ENCODE measurements at regions not wholly inside any gene's neighbourhood (a gene's known extent, or its start where the extent isn't known, plus 50 kb on each side); places are given as distances from the start of the nearest gene placed in this dataset.

- DNase-seq = peak; percentile 53
- H3K4me1 Mint-ChIP-seq = peaks cover 2% of the 10 kb centered on the region
- no peak for TF ChIP-seq CTCF (conservative IDR thresholded peaks at IDR 0.05)
- no peaks in the 10 kb centered on the region for H3K4me1 ChIP-seq (ENCODE audit: control insufficient read depth, insufficient read depth, low read length)
- no peak overlapping the region for H3K27ac Mint-ChIP-seq
- no peak overlapping the region for H3K4me3 Mint-ChIP-seq
- H3K36me3 Mint-ChIP-seq (ENCODE audit: low read depth) = no peaks in the 10 kb centered on the region
- no peaks in the 10 kb centered on the region for H3K36me3 ChIP-seq (ENCODE audit: control insufficient read depth, insufficient read depth, low read length)
- WGBS, 2 experiments (ENCODE audit: insufficient coverage in 1 of 2, insufficient read length in 1 of 2) = 53 to 73% methylated on average over 3 to 5 of the region's 5 CpGs
- no peak overlapping the region for H3K27ac ChIP-seq (ENCODE audit: low read depth, low read length)
- H3K27me3 Mint-ChIP-seq (ENCODE audit: insufficient read depth) = no peaks in the 10 kb centered on the region
- H3K4me3 ChIP-seq (ENCODE audit: low read length) = no peak overlapping the region
- H3K9me3 Mint-ChIP-seq = no peaks in the 10 kb centered on the region
- H3K9me3 ChIP-seq (ENCODE audit: control insufficient read depth, low read length) = no peaks in the 10 kb centered on the region
- H3K9ac ChIP-seq (ENCODE audit: extremely low read depth, low read length, poor library complexity, severe bottlenecking) = no peak overlapping the region
- H3K27me3 ChIP-seq (ENCODE audit: control insufficient read depth, insufficient read depth, low read length, poor library complexity, severe bottlenecking) = no peaks in the 10 kb centered on the region
Measured at GRCh38 chr4:105061136-105061696, 85.5 kb upstream of the TET2 start.

- Histone ChIP-seq H3K4me1 (ENCODE audit: control insufficient read depth, insufficient read depth, low read length) (no peaks in the 10 kb centered on the region), H3K9me3 (ENCODE audit: control insufficient read depth, low read length) (no peaks in the 10 kb centered on the region), H3K9ac (ENCODE audit: extremely low read depth, low read length, poor library complexity, severe bottlenecking) (no peak overlapping the region), H3K36me3 (ENCODE audit: control insufficient read depth, insufficient read depth, low read length) (no peaks in the 10 kb centered on the region), H3K27me3 (ENCODE audit: control insufficient read depth, insufficient read depth, low read length, poor library complexity, severe bottlenecking) (no peaks in the 10 kb centered on the region), H3K4me3 (ENCODE audit: low read length) (no peak overlapping the region), H3K27ac (ENCODE audit: low read depth, low read length) (no peak overlapping the region)
- Mint-ChIP-seq H3K36me3 (ENCODE audit: low read depth) (no peaks in the 10 kb centered on the region), H3K27me3 (ENCODE audit: insufficient read depth) (no peaks in the 10 kb centered on the region), H3K27ac (no peak overlapping the region), H3K4me3 (no peak overlapping the region), H3K9me3 (no peaks in the 10 kb centered on the region), H3K4me1 (peaks cover 2% of the 10 kb centered on the region)
- no peak for DNase-seq
- TF ChIP-seq CTCF (conservative IDR thresholded peaks at IDR 0.05) = no peak
- 97% methylated on average over 1 of the region's 1 CpG; no CpG with 5 or more reads in 1 of the 2 experiments for WGBS, 2 experiments (ENCODE audit: insufficient coverage in 1 of 2, insufficient read length in 1 of 2)
Measured at GRCh38 chr4:105061731-105062130, 84.9 kb upstream of the TET2 start.

- Mint-ChIP-seq H3K27me3 (ENCODE audit: insufficient read depth) (peaks cover 2% of the 10 kb centered on the region), H3K4me3 (no peak overlapping the region), H3K9me3 (no peaks in the 10 kb centered on the region)
Measured at GRCh38 chr4:105066401-105066800, 80.3 kb upstream of the TET2 start.

More at GRCh38 chr4:105066401-105066800, 80.3 kb upstream of the TET2 start:
- Histone ChIP-seq H3K9me3 (ENCODE audit: control insufficient read depth, low read length) (no peaks in the 10 kb centered on the region), H3K9ac (ENCODE audit: extremely low read depth, low read length, poor library complexity, severe bottlenecking) (no peak overlapping the region), H3K27ac (ENCODE audit: low read depth, low read length) (no peak overlapping the region), H3K4me3 (ENCODE audit: low read length) (no peak overlapping the region), H3K27me3 (ENCODE audit: control insufficient read depth, insufficient read depth, low read length, poor library complexity, severe bottlenecking) (no peaks in the 10 kb centered on the region), H3K4me1 (ENCODE audit: control insufficient read depth, insufficient read depth, low read length) (no peaks in the 10 kb centered on the region), H3K36me3 (ENCODE audit: control insufficient read depth, insufficient read depth, low read length) (no peaks in the 10 kb centered on the region)
- no peak for DNase-seq
- Mint-ChIP-seq H3K27ac (no peak overlapping the region), H3K4me1 (no peaks in the 10 kb centered on the region), H3K36me3 (ENCODE audit: low read depth) (no peaks in the 10 kb centered on the region)
- TF ChIP-seq CTCF (conservative IDR thresholded peaks at IDR 0.05) = no peak
